HCT116 (cell line): ENCODE measurements at regions not wholly inside any gene's neighbourhood (a gene's known extent, or its start where the extent isn't known, plus 50 kb on each side); places are given as distances from the start of the nearest gene placed in this dataset.

Source experiments
- ATAC-seq: fragments of 200-7000 bp; cut with Tn5 transposase; 2 replicates; pipeline ENCODE4 v1.9.1; 2020; ENCODE audit warnings: mild to moderate bottlenecking, moderate library complexity
- BruUV-seq: library from RNA; stranded (reverse); fragments of 400-500 nt; replicated peaks from 2 replicates; lab custom pipeline; 2021; lab: Mats Ljungman, UMichigan
- CTCF ChIA-PET: fragments of 300-600 bp; sonication (Branson Sonifier 250); formaldehyde crosslinking; loops from one replicate; lab custom pipeline; 2021; ENCODE audit warnings: antibody characterized with exemption; lab: Charles Lee
- POLR2A ChIA-PET: fragments of 300-600, 350-600 bp; sonication (Branson Sonifier 250); formaldehyde crosslinking; loops from one replicate; lab custom pipeline; 2021; ENCODE audit warnings: antibody characterized with exemption; lab: Charles Lee
- RAD21 ChIA-PET, 2 experiments: fragments of 300-600 bp; sonication (Branson Sonifier 250); formaldehyde crosslinking; loops; one replicate each; lab custom pipeline; 2023; ENCODE audit warnings: low total read pairs in 2 of 2; ENCODE audit not compliant: uncharacterized antibody in 2 of 2, unreplicated experiment in 2 of 2, low non-redundant PET in 1 of 2; lab: Charles Lee
- DNase-seq: peaks from one replicate; pipeline ENCODE4 v3.0.0-alpha.2; 2010; ENCODE audit warnings: low read depth, low spot score
- H2AFZ ChIP-seq: fragments of 200-600 bp; shearing (Covaris generic), sonication (generic); 2 replicates; pipeline ENCODE4 v1.6.1; 2017; ENCODE audit warnings: low read depth, mixed run types, mixed read lengths, antibody characterized with exemption, low read length; ENCODE audit not compliant: poor library complexity, severe bottlenecking
- H3K27ac ChIP-seq: 2 replicates; pipeline ENCODE4 v1.5.1; 2012; ENCODE audit warnings: low read depth, low read length
- H3K27me3 ChIP-seq: fragments of 200-600 bp; sonication (generic); 2 replicates; pipeline ENCODE4 v1.6.1; 2016; ENCODE audit warnings: mixed run types, low read length, mixed read lengths; ENCODE audit not compliant: insufficient read depth
- H3K36me3 ChIP-seq, 2 experiments: fragments of 200-500 bp in 1 of 2; fragments of 200-600 bp in 1 of 2; sonication (Bioruptor generic) in 1 of 2; sonication (generic) in 1 of 2; 2 replicates each; pipeline versions ENCODE4 v1.5.1 to v1.6.1; 2014 to 2016; ENCODE audit warnings: low read length in 2 of 2, inconsistent platforms in 1 of 2, mixed read lengths in 1 of 2, mixed run types in 1 of 2; ENCODE audit not compliant: insufficient read depth in 2 of 2, control insufficient read depth in 1 of 2
- H3K4me1 ChIP-seq, 2 experiments: fragments of 200-600 bp in 1 of 2; sonication (generic) in 1 of 2; 2 replicates each; pipeline versions ENCODE4 v1.5.1 to v1.6.1; 2012 to 2017; ENCODE audit warnings: low read length in 2 of 2, inconsistent platforms in 1 of 2, mild to moderate bottlenecking in 1 of 2, mixed read lengths in 1 of 2, mixed run types in 1 of 2, moderate library complexity in 1 of 2; ENCODE audit not compliant: insufficient read depth in 2 of 2, control insufficient read depth in 1 of 2
- H3K4me2 ChIP-seq: fragments of 200-600 bp; sonication (generic); 2 replicates; pipeline ENCODE4 v1.6.1; 2017; ENCODE audit warnings: mixed run types, low read length, mixed read lengths
- H3K4me3 ChIP-seq, 2 experiments: fragments of 200-600 bp in 1 of 2; sonication (generic) in 1 of 2; replicated peaks in 1 of 2; 2 replicates each; pipeline ENCODE4 v1.5.1; 2011 to 2016; ENCODE audit warnings: low read length in 2 of 2, control low read depth in 1 of 2, low read depth in 1 of 2, mild to moderate bottlenecking in 1 of 2, mixed read lengths in 1 of 2, mixed run types in 1 of 2
- H3K79me2 ChIP-seq: fragments of 200-600 bp; sonication (generic); 2 replicates; pipeline ENCODE4 v1.6.1; 2017; ENCODE audit warnings: mild to moderate bottlenecking, mixed run types, low read length, moderate library complexity, mixed read lengths; ENCODE audit not compliant: insufficient read depth
- H3K9ac ChIP-seq: fragments of 200-600 bp; sonication (generic); 2 replicates; pipeline ENCODE4 v1.6.1; 2016; ENCODE audit warnings: low read length, mixed read lengths
- H3K9me2 ChIP-seq: fragments of 200-600 bp; sonication (generic), shearing (Covaris generic); 2 replicates; pipeline ENCODE4 v1.6.1; 2017; ENCODE audit warnings: mixed run types, mild to moderate bottlenecking, moderate library complexity; ENCODE audit not compliant: insufficient read depth
- H3K9me3 ChIP-seq, 2 experiments: fragments of 200-500 bp in 1 of 2; fragments of 200-600 bp in 1 of 2; sonication (Bioruptor generic) in 1 of 2; sonication (generic) in 1 of 2; 2 replicates each; pipeline ENCODE4 v1.6.1; 2014 to 2017; ENCODE audit warnings: low read length in 2 of 2, mixed read lengths in 2 of 2, inconsistent platforms in 1 of 2, low read depth in 1 of 2, mild to moderate bottlenecking in 1 of 2, mixed run types in 1 of 2, moderate library complexity in 1 of 2; ENCODE audit not compliant: control insufficient read depth in 1 of 2, insufficient read depth in 1 of 2
- H4K20me1 ChIP-seq: fragments of 200-600 bp; sonication (generic), shearing (Covaris generic); 2 replicates; pipeline ENCODE4 v1.6.1; 2017; ENCODE audit warnings: mixed run types, mild to moderate bottlenecking, moderate library complexity; ENCODE audit not compliant: insufficient read depth
- CBX3 ChIP-seq: IDR thresholded peaks from 2 replicates; pipeline ENCODE4 v1.6.1; 2012; ENCODE audit warnings: low read depth
- CEBPB ChIP-seq: IDR thresholded peaks from 2 replicates; pipeline ENCODE4 v1.6.1; 2012; ENCODE audit warnings: low read depth
- CTCF ChIP-seq, 3 experiments: fragments of 200-600 bp in 1 of 3; sonication (generic) in 1 of 3; IDR thresholded peaks in 2 of 3; conservative IDR thresholded peaks in 1 of 3; 2 replicates each; pipeline ENCODE4 v1.5.1; 2012 to 2017; ENCODE audit warnings: low read depth in 2 of 3, low read length in 2 of 3, antibody characterized with exemption in 1 of 3, borderline replicate concordance in 1 of 3, control low read depth in 1 of 3, mild to moderate bottlenecking in 1 of 3, mixed read lengths in 1 of 3, mixed run types in 1 of 3, moderate library complexity in 1 of 3; ENCODE audit not compliant: insufficient read depth in 1 of 3
- ELF1 ChIP-seq: IDR thresholded peaks from 2 replicates; pipeline ENCODE4 v1.6.1; 2012; ENCODE audit warnings: low read depth, borderline replicate concordance
- EZH2 ChIP-seq: fragments of 200-600 bp; sonication (generic); IDR thresholded peaks from 2 replicates; pipeline ENCODE4 v1.6.1; 2017; ENCODE audit warnings: antibody characterized with exemption, mixed run types
- EZH2phosphoT487 ChIP-seq: fragments of 200-600 bp; IDR thresholded peaks from 2 replicates; pipeline ENCODE4 v1.6.1; 2018; ENCODE audit warnings: antibody characterized with exemption, borderline replicate concordance
- FOSL1 ChIP-seq: IDR thresholded peaks from 2 replicates; pipeline ENCODE4 v1.6.1; 2012; ENCODE audit warnings: low read depth
- POLR2A ChIP-seq: IDR thresholded peaks from 2 replicates; pipeline ENCODE4 v1.7.0; 2011; ENCODE audit warnings: borderline replicate concordance; ENCODE audit not compliant: insufficient read depth, insufficient read length; ENCODE audit errors: extremely low read depth
- REST ChIP-seq: IDR thresholded peaks from 2 replicates; pipeline ENCODE4 v1.6.1; 2012; ENCODE audit warnings: low read depth
- SIN3A ChIP-seq: IDR thresholded peaks from 2 replicates; pipeline ENCODE4 v1.6.1; 2012; ENCODE audit warnings: low read depth
- TCF7L2 ChIP-seq: IDR thresholded peaks from 2 replicates; pipeline ENCODE4 v1.7.0; 2011; ENCODE audit warnings: borderline replicate concordance, inconsistent platforms; ENCODE audit not compliant: insufficient read depth, insufficient read length; ENCODE audit errors: extremely low read depth
- ZFX ChIP-seq: fragments of 450-650 bp; IDR thresholded peaks from 2 replicates; pipeline ENCODE4 v1.6.1; 2017
- ZNF274 ChIP-seq: fragments of 200-500 bp; sonication (Bioruptor generic); IDR thresholded peaks from 2 replicates; pipeline ENCODE4 v1.6.1; 2014; ENCODE audit warnings: mild to moderate bottlenecking, low read depth, low read length, inconsistent platforms
- intact Hi-C: fragments of 100-400 bp; cut with micrococcal nuclease; formaldehyde crosslinking; loops from 2 replicates; pipeline ENCODE4 v1.10.0; 2022

- Histone ChIP-seq H3K4me3 (no peak overlapping the region), H2AFZ (no peak overlapping the region), H3K4me2 (no peak overlapping the region), H3K27me3 (no peaks in the 10 kb centered on the region), H3K36me3 (no peaks in the 10 kb centered on the region)
- ChIA-PET CTCF (no interaction called here), POLR2A (no interaction called here), RAD21 (no interaction called here)
- ATAC-seq, result no peak
- no peak for DNase-seq
- BruUV-seq, result no TSS peak
- TF ChIP-seq ZNF274 (no peak), ELF1 (no peak), ZFX (no peak), CEBPB (no peak), SIN3A (no peak), CTCF (IDR thresholded peaks at IDR 0.05 in 2 of 3, conservative IDR thresholded peaks at IDR 0.05 in 1 of 3; ENCODE audit: borderline replicate concordance in 1 of 3, insufficient read depth in 1 of 3, low read depth in 2 of 3, low read length in 2 of 3) (no peak), POLR2A (no peak), TCF7L2 (no peak), EZH2 (no peak), FOSL1 (no peak), CBX3 (no peak), EZH2phosphoT487 (no peak), REST (no peak)
- TF ChIP-seq, all 23 proteins: peak for 0
- H3K9ac ChIP-seq, result no peak overlapping the region
- H3K4me1 ChIP-seq, result no peaks in the 10 kb centered on the region
- no peaks in the 10 kb centered on the region for H4K20me1 ChIP-seq
- intact Hi-C loops, result no loop called here
- H3K9me2 ChIP-seq, result no peaks in the 10 kb centered on the region
- H3K9me3 ChIP-seq, result no peaks in the 10 kb centered on the region
- no peak overlapping the region for H3K27ac ChIP-seq
- no peaks in the 10 kb centered on the region for H3K79me2 ChIP-seq
Measured at GRCh38 chr3:174792864-174793263, 66.3 kb upstream of the NAALADL2 start.
